ENCODE measurements at regions not wholly inside any gene's neighbourhood (a gene's known extent, or its start where the extent isn't known, plus 50 kb on each side); places are given as distances from the start of the nearest gene placed in this dataset.

DNA sequence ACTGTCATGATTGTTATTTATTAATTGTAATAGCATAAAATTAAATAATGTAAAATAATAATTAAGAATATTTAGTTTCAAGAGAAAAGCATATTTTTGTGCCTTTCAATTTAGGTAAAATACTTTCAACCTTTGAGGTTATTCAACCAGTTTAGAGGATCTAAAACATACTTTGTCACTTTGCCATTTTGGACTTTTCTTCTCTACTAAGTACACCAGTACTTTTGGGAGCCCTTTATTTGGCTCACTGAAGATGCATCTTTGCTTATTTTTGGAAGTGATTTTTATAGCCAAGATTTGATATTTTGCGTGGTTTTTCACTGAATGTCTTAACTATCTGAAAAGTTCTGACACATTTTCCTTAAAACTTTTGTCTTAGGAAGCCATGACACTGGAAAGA, 860.5 kb downstream of the SORCS1 start:
- ATAC-seq (no peak), DNase-seq (ENCODE audit: low spot score) (no peak)
- Histone ChIP-seq H2AFZ (no peak overlapping the region), H3K4me2 (no peak overlapping the region), H4K20me1 (replicated peaks; ENCODE audit: insufficient read depth) (no peaks in the 10 kb centered on the region), H3K79me2 (replicated peaks; ENCODE audit: insufficient read depth) (no peaks in the 10 kb centered on the region), H3K9me2 (ENCODE audit: insufficient read depth) (no peaks in the 10 kb centered on the region), H3K4me1 (ENCODE audit: insufficient read depth) (peaks cover 11% of the 10 kb centered on the region), H3F3A (replicated peaks; ENCODE audit: low read depth) (no peaks in the 10 kb centered on the region), H3K36me3 (ENCODE audit: insufficient read depth) (no peaks in the 10 kb centered on the region), H3K4me3 (no peak overlapping the region), H3K27ac (ENCODE audit: low read depth) (no peak overlapping the region), H3K27me3 (ENCODE audit: insufficient read depth) (no peaks in the 10 kb centered on the region)
- Mint-ChIP-seq H3K27ac (no peak overlapping the region), H3K27me3 (ENCODE audit: insufficient read depth, low read depth, poor library complexity) (no peaks in the 10 kb centered on the region), H3K9me3 (no peaks in the 10 kb centered on the region), H3K4me3 (no peak overlapping the region), H3K36me3 (ENCODE audit: low read depth) (no peaks in the 10 kb centered on the region), H3K4me1 (peaks cover 14% of the 10 kb centered on the region)
- TF ChIP-seq POLR2AphosphoS5 (IDR thresholded peaks at IDR 0.05; ENCODE audit: low read depth) (no peak), CREB1 (CRISPR knock-in tag; IDR thresholded peaks at IDR 0.05; ENCODE audit: low read depth) (no peak), EZH2 (IDR thresholded peaks at IDR 0.05; ENCODE audit: low read depth, unreplicated experiment) (no peak), STAT1 (IDR thresholded peaks at IDR 0.05; ENCODE audit: unreplicated experiment) (no peak), ZNF331 (CRISPR knock-in tag; IDR thresholded peaks at IDR 0.05; ENCODE audit: low read depth) (no peak)
- TF ChIP-seq, protein P1, sequence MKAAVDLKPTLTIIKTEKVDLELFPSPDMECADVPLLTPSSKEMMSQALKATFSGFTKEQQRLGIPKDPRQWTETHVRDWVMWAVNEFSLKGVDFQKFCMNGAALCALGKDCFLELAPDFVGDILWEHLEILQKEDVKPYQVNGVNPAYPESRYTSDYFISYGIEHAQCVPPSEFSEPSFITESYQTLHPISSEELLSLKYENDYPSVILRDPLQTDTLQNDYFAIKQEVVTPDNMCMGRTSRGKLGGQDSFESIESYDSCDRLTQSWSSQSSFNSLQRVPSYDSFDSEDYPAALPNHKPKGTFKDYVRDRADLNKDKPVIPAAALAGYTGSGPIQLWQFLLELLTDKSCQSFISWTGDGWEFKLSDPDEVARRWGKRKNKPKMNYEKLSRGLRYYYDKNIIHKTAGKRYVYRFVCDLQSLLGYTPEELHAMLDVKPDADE (IDR thresholded peaks at IDR 0.05) = no peak

DNA sequence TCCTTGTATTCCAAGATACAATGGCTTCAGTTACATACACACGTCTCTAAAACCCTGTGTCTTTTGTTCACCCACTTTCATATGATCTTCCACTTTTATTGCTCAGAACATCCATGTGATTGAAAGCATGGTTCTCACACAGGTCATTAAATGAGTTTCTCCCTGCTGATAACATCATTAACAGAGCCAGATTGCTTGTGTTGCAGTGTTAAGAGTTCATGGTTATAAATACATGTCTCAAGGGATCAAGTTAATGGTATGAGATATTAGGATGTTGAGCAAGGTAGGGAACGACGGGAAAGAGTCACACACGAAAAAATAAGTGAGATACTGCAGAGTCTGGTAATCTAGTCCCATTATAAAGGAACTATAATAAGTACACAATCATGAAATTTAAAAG, 861.5 kb downstream of the SORCS1 start:
- peaks cover 8% of the 10 kb centered on the region for H3K4me1 Mint-ChIP-seq
- TF ChIP-seq ZNF114 (CRISPR knock-in tag; IDR thresholded peaks at IDR 0.05) = no peak
- no peak for TF ChIP-seq JUNB (IDR thresholded peaks at IDR 0.05; ENCODE audit: unreplicated experiment)
- TF ChIP-seq, protein P2, sequence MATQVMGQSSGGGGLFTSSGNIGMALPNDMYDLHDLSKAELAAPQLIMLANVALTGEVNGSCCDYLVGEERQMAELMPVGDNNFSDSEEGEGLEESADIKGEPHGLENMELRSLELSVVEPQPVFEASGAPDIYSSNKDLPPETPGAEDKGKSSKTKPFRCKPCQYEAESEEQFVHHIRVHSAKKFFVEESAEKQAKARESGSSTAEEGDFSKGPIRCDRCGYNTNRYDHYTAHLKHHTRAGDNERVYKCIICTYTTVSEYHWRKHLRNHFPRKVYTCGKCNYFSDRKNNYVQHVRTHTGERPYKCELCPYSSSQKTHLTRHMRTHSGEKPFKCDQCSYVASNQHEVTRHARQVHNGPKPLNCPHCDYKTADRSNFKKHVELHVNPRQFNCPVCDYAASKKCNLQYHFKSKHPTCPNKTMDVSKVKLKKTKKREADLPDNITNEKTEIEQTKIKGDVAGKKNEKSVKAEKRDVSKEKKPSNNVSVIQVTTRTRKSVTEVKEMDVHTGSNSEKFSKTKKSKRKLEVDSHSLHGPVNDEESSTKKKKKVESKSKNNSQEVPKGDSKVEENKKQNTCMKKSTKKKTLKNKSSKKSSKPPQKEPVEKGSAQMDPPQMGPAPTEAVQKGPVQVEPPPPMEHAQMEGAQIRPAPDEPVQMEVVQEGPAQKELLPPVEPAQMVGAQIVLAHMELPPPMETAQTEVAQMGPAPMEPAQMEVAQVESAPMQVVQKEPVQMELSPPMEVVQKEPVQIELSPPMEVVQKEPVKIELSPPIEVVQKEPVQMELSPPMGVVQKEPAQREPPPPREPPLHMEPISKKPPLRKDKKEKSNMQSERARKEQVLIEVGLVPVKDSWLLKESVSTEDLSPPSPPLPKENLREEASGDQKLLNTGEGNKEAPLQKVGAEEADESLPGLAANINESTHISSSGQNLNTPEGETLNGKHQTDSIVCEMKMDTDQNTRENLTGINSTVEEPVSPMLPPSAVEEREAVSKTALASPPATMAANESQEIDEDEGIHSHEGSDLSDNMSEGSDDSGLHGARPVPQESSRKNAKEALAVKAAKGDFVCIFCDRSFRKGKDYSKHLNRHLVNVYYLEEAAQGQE (IDR thresholded peaks at IDR 0.05; ENCODE audit: unreplicated experiment) = no peak
- no peak for TF ChIP-seq STAT1 (IDR thresholded peaks at IDR 0.05; ENCODE audit: unreplicated experiment)
- TF ChIP-seq, protein P3, sequence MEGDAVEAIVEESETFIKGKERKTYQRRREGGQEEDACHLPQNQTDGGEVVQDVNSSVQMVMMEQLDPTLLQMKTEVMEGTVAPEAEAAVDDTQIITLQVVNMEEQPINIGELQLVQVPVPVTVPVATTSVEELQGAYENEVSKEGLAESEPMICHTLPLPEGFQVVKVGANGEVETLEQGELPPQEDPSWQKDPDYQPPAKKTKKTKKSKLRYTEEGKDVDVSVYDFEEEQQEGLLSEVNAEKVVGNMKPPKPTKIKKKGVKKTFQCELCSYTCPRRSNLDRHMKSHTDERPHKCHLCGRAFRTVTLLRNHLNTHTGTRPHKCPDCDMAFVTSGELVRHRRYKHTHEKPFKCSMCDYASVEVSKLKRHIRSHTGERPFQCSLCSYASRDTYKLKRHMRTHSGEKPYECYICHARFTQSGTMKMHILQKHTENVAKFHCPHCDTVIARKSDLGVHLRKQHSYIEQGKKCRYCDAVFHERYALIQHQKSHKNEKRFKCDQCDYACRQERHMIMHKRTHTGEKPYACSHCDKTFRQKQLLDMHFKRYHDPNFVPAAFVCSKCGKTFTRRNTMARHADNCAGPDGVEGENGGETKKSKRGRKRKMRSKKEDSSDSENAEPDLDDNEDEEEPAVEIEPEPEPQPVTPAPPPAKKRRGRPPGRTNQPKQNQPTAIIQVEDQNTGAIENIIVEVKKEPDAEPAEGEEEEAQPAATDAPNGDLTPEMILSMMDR (conservative IDR thresholded peaks at IDR 0.05; ENCODE audit: low read depth in 2 of 2) = no peak
- TF ChIP-seq EZH2 (IDR thresholded peaks at IDR 0.05; ENCODE audit: low read depth, unreplicated experiment) = no peak
- TF ChIP-seq POLR2AphosphoS5 (IDR thresholded peaks at IDR 0.05; ENCODE audit: low read depth) = no peak
- no peak for TF ChIP-seq ZNF331 (CRISPR knock-in tag; IDR thresholded peaks at IDR 0.05; ENCODE audit: low read depth)
- TF ChIP-seq EZH2phosphoT487 (IDR thresholded peaks at IDR 0.05; ENCODE audit: unreplicated experiment) = no peak
- TF ChIP-seq NANOG (IDR thresholded peaks at IDR 0.05; ENCODE audit: borderline replicate concordance) = no peak

More for the DNA sequence above, 861.5 kb downstream of the SORCS1 start:
- Histone ChIP-seq H3K4me3 (no peak overlapping the region), H4K20me1 (replicated peaks; ENCODE audit: insufficient read depth) (no peaks in the 10 kb centered on the region), H3K9me2 (ENCODE audit: insufficient read depth) (no peaks in the 10 kb centered on the region), H3K27ac (ENCODE audit: low read depth) (no peak overlapping the region), H3F3A (replicated peaks; ENCODE audit: low read depth) (no peaks in the 10 kb centered on the region), H3K4me1 (ENCODE audit: insufficient read depth) (peaks cover 10% of the 10 kb centered on the region), H3K27me3 (ENCODE audit: insufficient read depth) (no peaks in the 10 kb centered on the region), H3K36me3 (ENCODE audit: insufficient read depth) (no peaks in the 10 kb centered on the region), H3K4me2 (no peak overlapping the region), H3K79me2 (replicated peaks; ENCODE audit: insufficient read depth) (no peaks in the 10 kb centered on the region), H2AFZ (no peak overlapping the region)
- DNase-seq (ENCODE audit: low spot score) = no peak
- H3K9me3 Mint-ChIP-seq = no peaks in the 10 kb centered on the region
- no peak for ATAC-seq
- no peak overlapping the region for H3K27ac Mint-ChIP-seq
- H3K27me3 Mint-ChIP-seq (ENCODE audit: insufficient read depth, low read depth, poor library complexity) = no peaks in the 10 kb centered on the region
- H3K4me3 Mint-ChIP-seq = no peak overlapping the region
- H3K36me3 Mint-ChIP-seq (ENCODE audit: low read depth) = no peaks in the 10 kb centered on the region

Data from GM23338 (cell line).